ENCODE measurements at regions not wholly inside any gene's neighbourhood (a gene's known extent, or its start where the extent isn't known, plus 50 kb on each side); places are given as distances from the start of the nearest gene placed in this dataset.

- no peaks in the 10 kb centered on the region for H3K9me3 ChIP-seq (replicated peaks)
- peaks cover 15% of the 10 kb centered on the region for H3K27me3 ChIP-seq (ENCODE audit: low read depth)
- no peak for DNase-seq
- TF ChIP-seq CTCF (IDR thresholded peaks at IDR 0.05; ENCODE audit: borderline replicate concordance): no peak
- H3K4me1 ChIP-seq: no peaks in the 10 kb centered on the region
- H3K36me3 ChIP-seq: no peaks in the 10 kb centered on the region
- no peak overlapping the region for H3K4me3 ChIP-seq
- intact Hi-C loops (cut with micrococcal nuclease): no loop called here
- H3K27ac ChIP-seq (replicated peaks): no peak overlapping the region
These were observed 60.6 kb upstream of the LRRC8B start for GRCh38 chr1:89464008-89464407.

DNA sequence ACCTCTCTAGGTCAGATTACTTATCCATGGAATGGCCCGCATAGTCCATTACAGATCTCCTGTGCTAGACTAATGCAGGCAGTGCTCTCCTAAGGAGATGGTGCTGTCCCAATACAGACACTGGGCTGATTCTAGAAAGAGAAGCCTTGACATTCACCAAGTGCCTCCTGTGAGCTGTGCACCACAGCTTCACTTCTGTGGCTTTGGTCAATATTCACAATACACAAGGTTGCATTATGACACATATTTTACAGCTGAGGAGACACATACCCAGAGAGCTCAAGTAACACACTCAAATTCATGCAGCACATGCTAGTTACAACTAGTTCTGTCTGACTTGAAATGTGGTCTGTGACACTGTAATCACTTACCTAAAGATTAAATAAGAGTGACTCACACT lies 59.4 kb upstream of the LRRC8B start:
- intact Hi-C loops (cut with micrococcal nuclease): no loop called here
- no peaks in the 10 kb centered on the region for H3K4me1 ChIP-seq
- H3K27ac ChIP-seq (replicated peaks): no peak overlapping the region
- TF ChIP-seq CTCF (IDR thresholded peaks at IDR 0.05; ENCODE audit: borderline replicate concordance): no peak
- no peak overlapping the region for H3K4me3 ChIP-seq
- H3K9me3 ChIP-seq (replicated peaks): no peaks in the 10 kb centered on the region
- DNase-seq: no peak
- H3K27me3 ChIP-seq (ENCODE audit: low read depth): peaks cover 15% of the 10 kb centered on the region
- no peaks in the 10 kb centered on the region for H3K36me3 ChIP-seq

GRCh38 chr1:89466307-89466930 lies 58.2 kb upstream of the LRRC8B start:
- no peak for DNase-seq
- intact Hi-C loops (cut with micrococcal nuclease): no loop called here

GRCh38 chr1:89472253-89472652 lies 52.4 kb upstream of the LRRC8B start:
- intact Hi-C loops (cut with micrococcal nuclease): no loop called here
- no peaks in the 10 kb centered on the region for H3K27me3 ChIP-seq (ENCODE audit: low read depth)
- no peak for DNase-seq
- no peak for TF ChIP-seq CTCF (IDR thresholded peaks at IDR 0.05; ENCODE audit: borderline replicate concordance)
- H3K9me3 ChIP-seq (replicated peaks): peaks cover 19% of the 10 kb centered on the region
- H3K4me3 ChIP-seq: no peak overlapping the region
- no peak overlapping the region for H3K27ac ChIP-seq (replicated peaks)
- no peaks in the 10 kb centered on the region for H3K4me1 ChIP-seq
- H3K36me3 ChIP-seq: no peaks in the 10 kb centered on the region

More at GRCh38 chr1:89466307-89466930, 58.2 kb upstream of the LRRC8B start:
- Histone ChIP-seq H3K27ac (replicated peaks) (no peak overlapping the region), H3K9me3 (replicated peaks) (no peaks in the 10 kb centered on the region), H3K27me3 (ENCODE audit: low read depth) (peaks cover 15% of the 10 kb centered on the region), H3K4me1 (no peaks in the 10 kb centered on the region), H3K36me3 (no peaks in the 10 kb centered on the region), H3K4me3 (no peak overlapping the region)
- TF ChIP-seq CTCF (IDR thresholded peaks at IDR 0.05; ENCODE audit: borderline replicate concordance): no peak

DNA sequence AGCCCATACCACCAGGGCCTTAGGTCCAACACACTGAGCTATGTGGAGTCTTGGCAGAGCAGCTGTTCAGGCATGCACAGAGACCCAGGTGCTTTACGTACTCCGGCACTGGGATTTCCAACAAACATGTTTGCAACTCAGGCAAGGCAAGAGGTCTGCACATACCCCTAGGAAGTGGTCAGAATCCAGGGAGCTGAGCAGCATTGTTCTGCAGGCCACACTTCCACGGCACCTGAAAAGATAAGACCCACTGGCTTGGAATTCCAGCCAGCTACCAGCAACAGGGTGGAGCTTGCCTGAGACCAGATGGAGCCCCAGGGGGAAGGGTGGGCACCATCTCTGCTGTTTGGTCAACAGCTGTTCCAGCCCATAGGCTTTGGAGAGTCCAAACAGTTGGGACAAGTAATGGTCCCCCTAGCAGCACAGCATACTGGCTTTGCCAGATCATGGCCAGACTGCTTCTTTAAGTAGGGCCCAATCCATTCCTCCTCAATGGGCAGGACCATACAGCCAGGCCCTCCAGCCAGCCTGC lies 51.7 kb upstream of the LRRC8B start:
- Histone ChIP-seq H3K27me3 (ENCODE audit: low read depth) (no peaks in the 10 kb centered on the region), H3K27ac (replicated peaks) (no peak overlapping the region), H3K4me1 (no peaks in the 10 kb centered on the region), H3K36me3 (no peaks in the 10 kb centered on the region), H3K4me3 (no peak overlapping the region), H3K9me3 (replicated peaks) (peaks cover 19% of the 10 kb centered on the region)
- no peak for DNase-seq
- TF ChIP-seq CTCF (IDR thresholded peaks at IDR 0.05; ENCODE audit: borderline replicate concordance): no peak
- intact Hi-C loops (cut with micrococcal nuclease): no loop called here

Measured in left ventricle myocardium inferior (tissue), 1 donor.